NOMO-1 treated with DMSO at 0.1 percent for 48 hours (cell line): ENCODE measurements at regions not wholly inside any gene's neighbourhood (a gene's known extent, or its start where the extent isn't known, plus 50 kb on each side); places are given as distances from the start of the nearest gene placed in this dataset.

Source experiments
- DNase-seq: peaks from one replicate; lab custom pipeline; 2025; ENCODE audit not compliant: unreplicated experiment; lab: John Stamatoyannopoulos, UW

DNA sequence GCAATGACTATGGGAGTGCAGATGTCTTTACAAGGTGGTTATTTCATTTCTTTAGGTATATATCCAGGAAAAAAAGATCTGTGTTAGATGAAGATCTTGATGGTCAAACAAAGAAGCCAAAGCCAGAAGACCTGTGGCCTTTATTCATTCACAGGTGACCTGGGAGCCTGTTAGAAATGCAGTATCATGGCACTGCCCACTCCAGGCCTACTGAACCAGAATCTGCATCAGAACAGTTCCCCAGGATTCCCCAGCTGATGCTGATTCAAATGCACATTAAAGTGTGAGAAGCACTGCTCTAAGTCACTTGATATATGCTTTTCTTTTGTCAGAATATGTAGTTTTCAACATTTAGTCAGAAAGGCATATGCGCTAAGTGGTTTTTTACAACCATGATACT, 251.1 kb downstream of the IPMK start:
- no peak for DNase-seq

DNA sequence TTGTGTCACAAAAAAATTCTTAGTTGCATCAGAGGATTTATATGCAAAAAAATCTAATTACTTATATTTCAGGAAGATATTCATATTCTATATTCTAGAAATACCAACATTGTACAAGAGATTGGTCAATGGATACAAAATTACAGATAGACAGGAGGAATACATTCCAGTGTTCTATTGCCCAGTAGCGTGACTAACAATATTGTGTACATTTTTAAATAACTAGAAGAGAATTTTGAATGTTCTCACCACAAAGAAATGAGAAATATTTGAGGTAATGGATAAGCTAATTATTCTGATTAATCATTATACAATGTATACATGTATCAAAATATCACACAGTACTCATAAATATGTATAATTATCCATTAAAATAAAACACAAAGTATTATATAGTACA, 253.3 kb downstream of the IPMK start:
- no peak for DNase-seq

DNA sequence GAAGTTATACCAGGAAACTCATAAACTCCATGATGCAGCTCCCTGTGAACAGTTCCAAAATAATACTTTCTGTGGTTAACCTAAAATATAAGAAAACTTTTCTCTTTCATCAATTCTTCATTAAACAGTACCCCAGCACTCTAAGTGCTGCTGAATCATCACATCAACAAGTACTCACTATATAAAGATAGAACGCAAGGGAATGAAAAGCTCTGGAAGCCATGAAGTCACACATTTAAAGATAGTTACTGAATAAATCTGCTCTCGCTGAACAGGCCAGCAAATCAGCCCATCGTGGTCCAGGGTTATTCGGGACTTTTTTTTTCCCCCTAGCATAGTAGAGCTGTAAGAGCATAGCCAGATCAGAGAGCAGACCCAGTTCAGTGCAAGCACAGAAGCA, 254.3 kb downstream of the IPMK start:
- no peak for DNase-seq

DNA sequence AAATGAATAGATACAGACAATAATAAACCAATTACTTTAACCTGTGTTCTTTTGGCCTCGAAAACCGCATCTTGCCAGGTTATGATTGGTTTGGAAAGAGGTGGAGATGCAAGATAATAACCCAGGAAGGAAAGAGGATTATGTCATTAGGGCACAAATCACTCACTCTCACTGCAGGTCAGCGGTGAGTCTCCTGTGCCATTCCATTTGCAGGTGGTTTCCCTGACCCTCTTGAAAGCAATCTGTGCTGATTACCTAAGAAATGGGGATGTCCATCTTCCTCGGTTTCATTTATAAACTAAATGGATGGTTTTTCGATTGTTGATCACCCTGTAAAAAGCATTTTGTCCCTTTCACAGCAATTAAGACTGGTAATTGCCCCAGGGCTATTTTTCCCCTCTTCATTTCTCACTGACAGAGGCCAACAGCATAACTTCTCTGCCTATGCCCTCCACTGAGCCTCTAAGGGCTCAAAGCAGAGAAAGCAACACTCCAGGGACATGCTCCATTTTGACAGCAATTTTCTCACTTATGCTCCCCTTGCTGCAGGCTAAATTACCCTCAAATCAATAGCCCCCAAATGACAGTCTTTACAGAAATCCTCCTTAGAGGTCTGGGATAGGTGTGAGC, 257.5 kb downstream of the IPMK start:
- DNase-seq, result no peak

DNA sequence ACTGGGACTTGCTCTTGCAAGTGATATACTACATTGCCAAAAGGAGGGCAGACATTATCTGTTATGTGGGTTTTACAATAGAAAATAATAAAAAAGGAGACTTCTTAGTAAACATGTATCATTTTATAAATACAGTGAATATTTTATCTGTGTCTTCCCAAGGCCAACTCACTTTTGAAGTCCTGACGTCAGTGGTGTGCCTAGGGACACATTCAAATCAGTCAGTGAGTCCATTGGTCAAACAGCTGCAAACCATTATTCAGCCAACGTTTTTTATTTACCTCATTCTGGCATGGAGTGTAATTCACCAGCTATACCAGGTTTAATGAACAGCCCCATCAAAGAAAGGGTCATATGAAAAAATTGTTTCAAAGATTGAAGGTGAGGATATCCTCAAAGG, 263.7 kb downstream of the IPMK start:
- DNase-seq, result no peak

DNA sequence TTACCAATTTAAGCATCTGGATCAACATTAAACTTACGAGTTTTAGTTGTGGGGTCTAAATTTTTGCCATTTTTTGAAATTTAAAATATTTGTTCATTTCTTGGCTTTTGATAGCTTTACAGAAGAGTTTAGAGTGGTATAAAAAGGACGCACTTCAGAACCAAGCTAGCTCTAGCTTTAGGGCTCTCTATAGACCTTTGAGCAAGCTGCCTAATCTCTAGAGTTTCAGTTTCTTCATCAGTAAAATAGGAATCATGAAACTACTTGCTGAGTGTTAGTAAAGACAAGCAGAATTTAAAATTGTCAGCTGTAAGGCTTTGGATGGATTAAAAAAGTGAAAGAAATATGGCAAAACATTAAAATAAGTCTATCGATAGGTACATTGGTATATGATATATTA, 266.5 kb downstream of the IPMK start:
- DNase-seq, result no peak

DNA sequence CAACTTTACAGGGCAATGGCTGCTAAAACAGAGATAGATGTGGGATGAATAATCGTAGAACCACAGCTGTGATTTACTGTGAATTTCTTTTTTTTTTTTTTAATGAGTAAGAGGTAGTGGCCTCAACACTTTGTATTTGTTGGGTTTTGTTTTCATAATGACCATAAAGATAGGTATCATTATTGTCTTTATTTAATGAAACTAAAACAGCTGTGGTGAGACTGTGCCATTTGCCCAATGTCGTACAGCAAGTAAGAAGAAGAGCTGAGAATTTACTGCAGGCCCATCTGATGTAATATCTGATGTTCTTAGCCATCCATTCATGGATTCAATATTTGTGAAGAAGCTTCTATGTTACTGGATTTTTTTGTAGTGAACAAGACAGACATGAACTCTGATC, 271.2 kb downstream of the IPMK start:
- DNase-seq, result no peak

DNA sequence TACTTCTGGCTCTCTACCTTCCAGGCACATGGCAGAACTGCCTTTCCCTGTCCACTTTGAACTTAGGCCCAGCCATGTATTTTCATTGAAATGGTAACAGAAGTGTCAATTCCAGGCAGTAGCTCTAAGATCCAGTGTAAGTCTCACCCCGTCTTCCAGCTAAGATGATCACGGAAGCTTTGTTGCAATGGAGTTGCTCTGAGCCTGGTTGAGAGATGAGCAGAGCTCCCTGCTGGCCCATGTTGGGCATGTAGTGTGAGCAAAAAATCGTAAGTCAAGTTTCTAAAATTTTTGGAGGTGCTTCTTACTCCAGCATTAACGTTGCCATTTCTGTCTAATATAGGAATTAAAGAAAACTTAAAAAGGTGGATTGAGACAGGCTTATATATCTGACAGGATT, 274.4 kb downstream of the IPMK start:
- no peak for DNase-seq

DNA sequence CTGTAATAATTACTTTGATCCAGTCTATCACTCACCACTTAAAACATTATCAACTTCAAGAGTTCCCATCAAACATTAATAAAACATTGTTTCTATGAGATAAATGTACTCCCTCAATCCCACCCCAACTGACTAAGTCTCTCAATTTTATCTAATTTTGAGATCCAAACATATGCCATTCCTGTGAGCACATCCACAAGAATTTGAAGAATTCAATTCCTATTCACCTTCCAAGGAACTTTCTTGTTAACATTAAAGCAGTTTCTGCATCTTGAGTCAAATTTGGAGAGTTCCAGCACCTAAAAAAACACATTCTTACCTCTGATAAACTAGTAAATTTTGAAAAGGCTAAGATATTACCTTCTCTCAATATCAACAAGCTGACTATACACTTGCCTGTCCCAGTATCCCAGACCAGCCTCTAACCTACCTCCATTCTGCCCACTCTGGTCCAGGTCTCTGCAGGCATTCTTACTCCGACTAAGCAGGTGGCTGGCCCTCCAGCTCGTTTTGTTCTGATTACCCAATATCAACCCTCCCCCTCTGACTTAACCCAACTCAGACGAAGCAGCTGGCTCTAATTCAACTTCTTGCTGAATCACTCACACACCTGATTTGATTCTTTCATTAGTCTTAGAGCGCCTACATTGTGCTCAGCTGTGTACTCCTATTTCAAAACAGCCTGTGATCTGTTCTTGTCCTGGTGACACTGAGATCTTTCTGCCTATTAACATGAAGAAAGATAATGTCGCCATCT, 275.2 kb downstream of the IPMK start:
- DNase-seq, result no peak

DNA sequence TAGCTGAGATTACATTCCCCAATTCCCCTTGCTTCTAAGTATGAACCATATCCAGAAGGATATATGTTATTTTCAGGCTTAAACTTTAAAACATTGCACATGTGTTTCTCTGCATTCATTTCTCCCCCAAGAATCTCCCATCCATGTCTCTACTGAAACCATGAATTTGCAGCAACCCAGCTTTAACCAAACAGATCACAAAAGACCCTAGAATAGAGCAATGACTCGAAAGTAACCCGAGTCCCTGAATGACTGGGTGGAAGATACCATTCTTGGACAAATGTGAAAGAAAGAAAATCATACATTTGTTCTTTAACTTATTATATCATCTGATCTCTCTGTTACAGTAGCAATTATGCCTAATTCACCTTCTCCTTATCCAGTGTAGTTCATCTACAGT, 278.7 kb downstream of the IPMK start:
- DNase-seq, result no peak

DNA sequence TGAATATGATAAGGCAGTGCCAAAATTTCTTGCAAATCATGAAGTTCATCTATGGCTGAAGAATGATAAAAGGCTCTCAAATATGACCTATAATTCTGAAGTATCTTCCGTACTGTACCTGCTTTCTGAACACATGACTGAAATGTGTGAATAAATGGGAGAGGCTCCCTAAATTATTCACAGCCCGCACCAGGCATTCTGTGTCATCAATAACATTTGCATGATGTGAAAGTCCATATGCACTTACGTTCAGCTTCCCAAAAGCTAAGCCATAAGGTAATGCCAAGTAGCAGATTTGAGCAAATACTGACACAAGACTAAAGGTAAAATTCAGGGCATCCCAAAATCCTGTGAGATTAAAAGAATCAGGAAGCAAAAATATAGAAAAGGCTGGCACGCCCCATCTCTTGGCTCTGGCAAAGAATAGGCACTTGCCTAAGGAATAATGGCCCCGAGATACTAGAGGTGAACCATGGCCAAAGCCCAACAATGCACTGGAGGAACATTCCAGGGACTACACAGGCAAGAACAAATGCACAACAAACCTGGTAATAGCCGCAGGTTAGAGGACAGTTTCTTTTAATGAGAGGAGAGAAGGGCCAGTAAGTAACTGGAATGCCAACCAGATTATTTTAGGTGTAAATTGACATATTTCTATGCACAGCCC, 280.5 kb downstream of the IPMK start:
- DNase-seq, result no peak

DNA sequence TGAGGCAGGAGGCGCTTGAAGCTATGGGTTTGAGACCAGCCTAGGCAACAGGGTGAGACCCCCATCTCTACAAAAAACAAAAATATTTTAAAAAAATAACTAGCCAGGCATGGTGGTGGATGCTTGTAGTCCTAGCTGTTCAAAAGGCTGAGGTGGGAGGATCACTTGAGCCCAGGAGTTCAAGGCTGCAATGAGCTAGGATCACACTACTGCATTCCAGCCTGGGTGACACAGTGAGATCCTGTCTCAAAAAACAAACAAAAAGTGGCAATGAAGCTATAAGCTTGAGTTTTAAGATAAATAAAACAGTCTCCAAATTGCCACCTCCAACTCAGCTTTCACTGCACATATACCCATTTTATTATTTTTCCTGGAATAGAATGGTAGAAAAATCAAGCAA, 281.3 kb downstream of the IPMK start:
- DNase-seq, result no peak

DNA sequence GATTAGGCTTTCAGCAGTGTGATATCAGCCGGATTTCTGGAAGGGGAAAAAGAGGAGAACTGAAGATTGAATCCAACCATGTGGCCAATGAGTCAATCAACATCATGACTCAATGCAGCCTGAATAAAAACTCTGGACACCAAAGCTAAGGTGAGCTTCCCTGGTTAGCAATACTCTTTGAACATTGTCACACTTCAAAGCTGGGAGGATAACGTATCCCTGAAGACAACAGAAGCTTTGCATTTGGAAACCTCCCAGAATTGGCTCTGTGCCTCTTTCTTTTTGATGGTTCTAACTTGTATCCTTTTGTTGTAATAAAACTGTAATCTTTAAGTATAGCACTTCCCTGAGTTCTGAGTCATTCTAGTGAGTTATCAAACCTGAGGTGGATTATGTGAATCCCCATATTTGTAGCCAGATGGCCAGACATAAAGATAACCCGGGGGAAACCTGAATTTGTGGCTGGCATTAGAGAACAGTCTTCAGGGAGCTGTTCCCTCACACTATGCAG, 284.4 kb downstream of the IPMK start:
- no peak for DNase-seq

DNA sequence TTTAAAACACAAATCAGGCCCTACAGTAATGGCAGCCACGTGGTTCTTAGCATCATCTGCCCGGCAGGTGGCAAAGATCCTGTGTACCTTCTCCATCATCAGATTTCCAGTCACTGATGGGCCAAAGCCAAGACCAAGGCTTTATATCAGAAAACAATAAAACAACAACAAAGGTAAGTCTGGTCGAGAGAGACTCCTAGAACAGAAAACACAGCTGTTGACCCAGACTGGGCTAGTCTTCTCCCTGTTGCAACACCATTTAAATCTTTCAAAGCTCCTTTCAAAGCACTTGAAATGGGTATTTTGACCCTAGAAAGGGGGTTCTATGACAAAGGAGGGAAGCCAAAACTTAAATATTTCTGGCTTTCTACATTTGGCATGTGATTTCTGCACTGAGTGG, 285.6 kb downstream of the IPMK start:
- DNase-seq, result no peak

DNA sequence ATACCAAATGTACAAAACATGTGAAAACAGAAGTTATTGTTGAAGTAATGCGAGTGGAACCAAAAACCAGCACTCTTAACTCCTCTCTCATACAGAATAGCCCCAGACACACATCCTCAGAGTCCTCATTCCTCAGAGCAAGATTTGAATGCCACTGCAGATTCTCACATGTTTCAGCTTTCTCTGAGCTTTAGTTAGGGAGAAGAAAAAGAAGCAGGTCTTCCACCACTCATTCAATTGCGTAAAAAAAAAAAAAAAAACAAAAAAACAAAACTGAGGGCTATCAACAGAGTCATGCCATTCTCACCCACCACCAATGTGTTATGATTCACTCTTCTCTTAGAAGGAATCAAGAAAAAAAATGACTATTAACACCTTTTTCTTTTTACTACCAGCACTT, 287.7 kb downstream of the IPMK start:
- no peak for DNase-seq

DNA sequence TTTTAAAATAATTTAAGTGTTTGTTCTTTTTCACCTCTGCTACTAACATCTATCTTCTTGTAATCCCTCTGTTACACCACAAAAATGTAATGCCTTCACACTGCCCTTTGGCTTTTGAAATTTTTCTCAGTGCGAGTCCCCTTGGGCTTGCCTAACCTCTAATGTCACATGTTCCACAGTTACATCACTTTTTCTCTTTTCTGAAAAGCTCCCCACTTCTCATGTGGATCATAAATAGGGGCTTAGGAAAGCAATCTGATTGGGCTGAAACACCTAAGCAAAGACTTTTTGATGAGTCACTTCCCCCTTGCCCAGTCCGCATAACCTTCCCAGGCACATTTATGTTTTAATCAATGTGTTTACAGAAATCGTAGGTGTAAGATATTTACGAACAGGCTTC, 288.2 kb downstream of the IPMK start:
- peak; percentile 10 for DNase-seq

DNA sequence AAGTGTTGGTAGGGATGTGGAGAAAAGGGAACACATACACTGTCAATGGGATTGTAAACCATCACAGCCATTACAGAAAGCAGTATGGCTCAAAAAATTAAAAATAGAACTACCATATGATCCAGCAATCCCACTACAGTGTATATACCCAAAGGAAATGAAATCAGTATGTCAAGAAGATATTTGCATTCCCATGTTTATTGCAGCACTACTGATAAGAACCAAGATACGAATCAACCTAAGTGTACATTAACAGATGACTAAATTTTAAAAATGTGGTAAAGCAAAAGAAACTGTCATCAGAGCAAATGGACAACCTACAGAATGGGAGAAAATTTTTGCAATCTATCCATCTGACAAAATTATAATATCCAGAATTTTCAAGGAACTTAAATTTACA, 290.4 kb downstream of the IPMK start:
- DNase-seq, result no peak

DNA sequence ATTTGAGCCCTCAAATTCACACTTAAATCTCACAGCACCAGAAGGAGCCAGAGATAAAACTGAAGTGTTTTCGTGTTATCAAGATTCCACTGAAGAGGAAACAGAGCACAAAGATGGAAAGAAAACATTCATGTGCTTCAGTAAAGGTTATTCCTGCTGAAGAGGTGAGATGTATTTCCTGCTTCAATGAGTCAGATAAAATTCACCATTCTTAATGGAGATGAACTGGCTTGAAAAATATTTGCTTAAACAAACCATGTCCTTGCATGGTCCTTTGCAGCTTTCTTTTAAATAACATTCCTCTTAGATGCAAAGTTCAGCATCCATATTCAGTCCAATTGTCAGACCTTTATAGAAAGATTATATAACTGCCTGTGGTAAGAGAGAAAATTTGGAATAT, 294.2 kb downstream of the IPMK start:
- DNase-seq, result no peak

DNA sequence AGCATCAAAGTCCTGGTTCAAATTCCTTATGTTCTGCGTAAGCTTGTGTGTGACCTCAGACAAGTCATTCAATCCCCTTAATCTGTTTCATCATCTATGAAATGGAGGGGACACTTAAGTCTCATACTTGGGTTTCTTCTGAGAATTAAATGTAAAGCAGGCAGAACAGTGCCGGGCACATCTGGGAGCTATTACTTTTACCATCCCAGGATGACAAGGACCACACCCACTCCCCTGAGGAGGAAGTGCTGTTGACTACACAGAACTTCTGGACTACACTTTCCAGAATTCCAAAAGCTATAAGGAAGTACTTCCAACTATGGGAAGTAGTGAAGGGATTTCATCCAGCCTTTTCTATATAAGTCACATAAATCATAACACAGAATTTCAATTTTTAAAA, 294.9 kb downstream of the IPMK start:
- no peak for DNase-seq

DNA sequence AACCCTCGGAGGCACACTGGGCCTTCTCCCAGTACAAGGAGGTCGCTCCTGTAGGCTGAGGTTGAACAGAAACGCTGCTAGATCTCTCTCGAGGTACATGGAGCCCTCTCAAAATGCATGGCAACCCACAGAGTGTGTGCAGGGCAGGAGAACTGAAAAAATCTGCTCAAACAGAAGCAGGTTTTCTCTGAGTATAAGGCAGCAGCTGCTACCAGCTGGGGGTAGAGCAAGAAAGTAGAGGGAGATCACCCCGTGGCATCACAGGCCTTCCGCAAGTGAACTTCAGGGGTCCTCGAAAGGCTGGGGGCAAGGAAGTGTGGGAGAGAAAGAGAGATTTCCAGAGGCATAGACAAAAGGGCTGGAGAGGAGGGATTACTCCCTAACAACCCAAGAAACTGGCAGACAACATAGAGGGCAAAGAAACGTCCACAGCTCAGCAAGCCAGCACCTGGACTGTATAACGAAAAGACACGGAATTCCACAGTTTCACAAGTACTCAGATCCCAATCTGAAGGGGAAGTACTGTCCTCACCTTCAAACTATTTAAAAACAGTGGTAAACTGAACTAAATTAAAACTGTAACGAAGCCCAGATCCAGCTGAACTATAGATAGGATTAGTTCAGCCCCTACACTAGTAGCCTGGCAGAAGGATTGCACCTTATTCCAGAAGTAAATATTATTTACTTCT, 299.2 kb downstream of the IPMK start:
- DNase-seq, result no peak

DNA sequence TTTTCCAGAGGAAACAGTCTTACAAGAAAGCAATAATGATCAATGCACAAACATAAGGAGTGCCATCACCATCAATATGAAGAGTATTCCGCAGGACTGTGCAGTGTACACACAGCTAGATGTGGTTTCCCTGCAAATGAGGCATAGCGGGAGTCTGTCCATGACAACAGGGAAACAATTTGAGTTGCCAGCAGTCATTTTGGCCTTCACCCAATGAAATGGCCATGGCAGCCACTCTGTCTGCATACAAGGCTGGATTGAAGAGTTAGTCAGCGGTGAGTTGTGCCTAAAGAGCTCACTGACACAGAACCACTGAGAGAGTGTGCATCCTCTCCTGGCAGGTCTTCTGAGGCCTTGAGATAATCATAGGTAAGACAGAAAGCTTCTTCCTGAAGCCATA, 303.3 kb downstream of the IPMK start:
- no peak for DNase-seq

DNA sequence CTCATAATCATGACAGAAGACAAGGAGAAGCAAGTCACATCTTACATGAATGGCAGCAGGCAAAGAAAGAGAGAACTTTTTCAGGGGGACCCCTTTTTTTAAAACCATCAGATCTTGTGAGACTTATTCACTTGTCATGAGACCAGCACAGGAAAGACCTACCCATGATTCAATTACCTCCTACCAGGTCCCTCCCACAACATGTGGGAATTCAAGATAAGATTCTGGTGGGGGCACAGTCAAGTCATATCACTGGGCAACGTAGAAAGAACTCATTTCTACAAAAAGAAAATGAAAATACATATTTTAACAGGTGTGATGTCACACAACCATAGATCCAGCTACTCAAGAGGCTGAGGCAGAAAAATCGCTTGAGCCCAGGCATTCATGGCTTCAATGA, 304.1 kb downstream of the IPMK start:
- no peak for DNase-seq
